Colonic mucosa (tissue), 4 donors: ENCODE measurements at regions not wholly inside any gene's neighbourhood (a gene's known extent, or its start where the extent isn't known, plus 50 kb on each side); places are given as distances from the start of the nearest gene placed in this dataset.

Experiments used
- DNase-seq: peaks from one replicate; pipeline ENCODE4 v3.0.0-alpha.2; 2020
- H3K27ac ChIP-seq: fragments of 200-600 bp; one replicate; pipeline ENCODE4 v1.8.0; 2021
- H3K27me3 ChIP-seq: fragments of 200-600 bp; one replicate; pipeline ENCODE4 v1.8.0; 2021
- H3K36me3 ChIP-seq: fragments of 200-600 bp; one replicate; pipeline ENCODE4 v1.8.0; 2021
- H3K4me1 ChIP-seq: fragments of 200-600 bp; one replicate; pipeline ENCODE4 v1.8.0; 2021; ENCODE audit warnings: mild to moderate bottlenecking
- H3K4me3 ChIP-seq: fragments of 200-600 bp; one replicate; pipeline ENCODE4 v1.8.0; 2021
- H3K9ac ChIP-seq, 2 donors: one replicate each; pipeline ENCODE4 v1.7.0; 2013; ENCODE audit warnings: control low read depth in 2 of 2, low read depth in 2 of 2, low read length in 2 of 2
- H3K9me3 ChIP-seq: fragments of 200-600 bp; one replicate; pipeline ENCODE4 v1.8.0; 2021
- intact Hi-C: fragments of 100-400 bp; cut with DNase I; formaldehyde crosslinking; loops from one replicate; pipeline ENCODE4 v1.14.1; 2022
- TF ChIP-seq, protein P1 (sequence below): fragments of 200-600 bp; IDR thresholded peaks from one replicate; pipeline ENCODE4 v1.8.0; 2022; ENCODE audit warnings: antibody characterized with exemption, mild to moderate bottlenecking
- donor health status: healthy.
- donor health status: DM: no; HTN: no; CAD: no.
- donor health status: DM: no; HTN: no; CAD: no.

DNA sequence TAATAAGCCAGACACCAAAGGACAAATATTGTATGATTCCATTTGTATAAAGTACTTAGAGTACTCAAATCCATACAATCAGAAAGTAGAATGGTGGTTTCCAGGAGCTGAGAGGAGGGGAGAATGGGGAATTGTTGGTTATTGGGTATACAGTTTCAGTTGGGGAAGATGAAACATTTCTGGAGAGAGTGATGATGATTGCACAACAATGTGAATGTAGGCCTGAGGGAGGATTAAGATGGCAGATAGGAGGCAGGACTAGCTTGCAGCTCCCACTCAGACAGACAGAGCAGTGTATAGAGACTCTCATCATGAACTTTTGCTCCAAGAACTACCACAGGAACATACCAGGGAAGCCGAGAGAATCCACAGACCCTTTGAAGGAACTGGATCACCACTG is 75.7 kb upstream of the PAK3 start:
- H3K4me3 ChIP-seq = no peak overlapping the region
- no peak for DNase-seq
- no peaks in the 10 kb centered on the region for H3K4me1 ChIP-seq
- no peaks in the 10 kb centered on the region for H3K36me3 ChIP-seq
- no peak overlapping the region for H3K27ac ChIP-seq
- H3K9ac ChIP-seq = no peak overlapping the region
- no peaks in the 10 kb centered on the region for H3K27me3 ChIP-seq
- intact Hi-C loops = no loop called here
- no peaks in the 10 kb centered on the region for H3K9me3 ChIP-seq
- TF ChIP-seq, protein P1, sequence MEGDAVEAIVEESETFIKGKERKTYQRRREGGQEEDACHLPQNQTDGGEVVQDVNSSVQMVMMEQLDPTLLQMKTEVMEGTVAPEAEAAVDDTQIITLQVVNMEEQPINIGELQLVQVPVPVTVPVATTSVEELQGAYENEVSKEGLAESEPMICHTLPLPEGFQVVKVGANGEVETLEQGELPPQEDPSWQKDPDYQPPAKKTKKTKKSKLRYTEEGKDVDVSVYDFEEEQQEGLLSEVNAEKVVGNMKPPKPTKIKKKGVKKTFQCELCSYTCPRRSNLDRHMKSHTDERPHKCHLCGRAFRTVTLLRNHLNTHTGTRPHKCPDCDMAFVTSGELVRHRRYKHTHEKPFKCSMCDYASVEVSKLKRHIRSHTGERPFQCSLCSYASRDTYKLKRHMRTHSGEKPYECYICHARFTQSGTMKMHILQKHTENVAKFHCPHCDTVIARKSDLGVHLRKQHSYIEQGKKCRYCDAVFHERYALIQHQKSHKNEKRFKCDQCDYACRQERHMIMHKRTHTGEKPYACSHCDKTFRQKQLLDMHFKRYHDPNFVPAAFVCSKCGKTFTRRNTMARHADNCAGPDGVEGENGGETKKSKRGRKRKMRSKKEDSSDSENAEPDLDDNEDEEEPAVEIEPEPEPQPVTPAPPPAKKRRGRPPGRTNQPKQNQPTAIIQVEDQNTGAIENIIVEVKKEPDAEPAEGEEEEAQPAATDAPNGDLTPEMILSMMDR = no peak

GRCh38 chrX:111013778-111014455 is 82.1 kb upstream of the PAK3 start:
- intact Hi-C loops = no loop called here
- Histone ChIP-seq H3K9me3 (no peaks in the 10 kb centered on the region), H3K36me3 (no peaks in the 10 kb centered on the region), H3K4me1 (no peaks in the 10 kb centered on the region), H3K27ac (no peak overlapping the region), H3K27me3 (no peaks in the 10 kb centered on the region), H3K9ac (no peak overlapping the region), H3K4me3 (no peak overlapping the region)
- no peak for DNase-seq
- TF ChIP-seq, protein P1 = no peak

DNA sequence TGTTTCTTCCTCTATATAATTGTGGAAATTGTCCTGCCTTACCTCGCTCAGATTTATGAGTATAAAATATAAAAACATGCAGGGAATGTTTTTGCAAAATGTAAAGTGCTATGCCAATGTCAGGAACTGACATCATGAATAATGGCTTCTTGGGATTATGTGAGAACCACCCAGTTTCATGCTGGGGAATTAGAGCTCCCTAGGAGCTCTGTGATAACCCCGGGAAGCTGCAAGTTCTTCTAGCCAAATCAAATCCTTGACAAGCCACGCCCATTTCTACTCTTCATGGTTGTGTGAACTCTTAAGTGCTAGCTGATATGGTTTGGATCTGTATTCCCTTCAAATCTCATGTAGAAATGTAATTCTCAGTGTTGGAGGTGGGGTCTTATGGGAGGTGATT is 85.9 kb upstream of the PAK3 start:
- Histone ChIP-seq H3K4me3 (no peak overlapping the region), H3K27me3 (no peaks in the 10 kb centered on the region), H3K27ac (no peak overlapping the region), H3K36me3 (no peaks in the 10 kb centered on the region), H3K9me3 (no peaks in the 10 kb centered on the region), H3K9ac (no peak overlapping the region), H3K4me1 (no peaks in the 10 kb centered on the region)
- TF ChIP-seq, protein P1 = no peak
- no peak for DNase-seq
- intact Hi-C loops = no loop called here

GRCh38 chrX:111009256-111009655 is 86.7 kb upstream of the PAK3 start:
- intact Hi-C loops = no loop called here
- H3K27ac ChIP-seq = no peak overlapping the region
- H3K27me3 ChIP-seq = no peaks in the 10 kb centered on the region
- DNase-seq = no peak
- no peaks in the 10 kb centered on the region for H3K36me3 ChIP-seq
- TF ChIP-seq, protein P1 = no peak
- no peaks in the 10 kb centered on the region for H3K4me1 ChIP-seq
- no peak overlapping the region for H3K9ac ChIP-seq
- H3K4me3 ChIP-seq = no peak overlapping the region
- no peaks in the 10 kb centered on the region for H3K9me3 ChIP-seq

GRCh38 chrX:111008126-111008525 is 87.9 kb upstream of the PAK3 start:
- Histone ChIP-seq H3K4me1 (no peaks in the 10 kb centered on the region), H3K9ac (no peak overlapping the region), H3K4me3 (no peak overlapping the region), H3K9me3 (no peaks in the 10 kb centered on the region), H3K27ac (no peak overlapping the region), H3K36me3 (no peaks in the 10 kb centered on the region), H3K27me3 (no peaks in the 10 kb centered on the region)
- TF ChIP-seq, protein P1 = no peak
- DNase-seq = no peak
- intact Hi-C loops = no loop called here
